ENCODE measurements at regions not wholly inside any gene's neighbourhood (a gene's known extent, or its start where the extent isn't known, plus 50 kb on each side); places are given as distances from the start of the nearest gene placed in this dataset.

DNA sequence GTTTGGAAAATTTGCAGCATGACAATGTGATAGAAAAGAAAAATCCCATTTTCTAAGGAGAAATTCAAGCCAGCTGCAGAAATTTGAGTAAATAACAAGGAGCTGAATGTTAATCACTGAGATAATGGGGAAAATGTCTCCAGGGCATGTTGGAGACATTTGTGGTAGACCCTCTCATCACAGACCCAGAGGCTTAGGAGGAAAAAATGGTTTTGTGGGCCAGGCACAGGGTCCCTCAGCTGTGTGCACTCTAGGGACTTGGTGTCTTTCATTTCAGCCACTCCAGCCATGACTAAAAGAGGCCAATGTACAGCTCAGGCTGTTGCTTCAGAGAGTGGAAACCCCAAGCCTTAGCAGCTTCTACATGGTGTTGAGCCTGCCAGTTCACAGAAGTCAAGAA lies 111.4 kb upstream of the SYT10 start:
- Histone ChIP-seq H3K4me1 (ENCODE audit: control insufficient read depth in 1 of 2, insufficient read depth in 2 of 2, low read length in 2 of 2) (no peaks in the 10 kb centered on the region), H3K79me2 (ENCODE audit: insufficient read depth, low read length) (no peaks in the 10 kb centered on the region), H3K4me3 (replicated peaks in 1 of 2; ENCODE audit: low read depth in 1 of 2, low read length in 2 of 2) (no peak overlapping the region), H2AFZ (ENCODE audit: low read depth, low read length, poor library complexity, severe bottlenecking) (no peak overlapping the region), H3K27me3 (ENCODE audit: insufficient read depth, low read length) (no peaks in the 10 kb centered on the region), H3K9me3 (ENCODE audit: control insufficient read depth in 1 of 2, insufficient read depth in 1 of 2, low read depth in 1 of 2, low read length in 2 of 2) (peaks cover 0 to 11% of the 10 kb centered on the region in 2 experiments; a peak in 2 of 4 replicates), H3K9ac (ENCODE audit: low read length) (no peak overlapping the region), H3K9me2 (ENCODE audit: insufficient read depth) (no peaks in the 10 kb centered on the region), H3K27ac (ENCODE audit: low read depth, low read length) (no peak overlapping the region), H3K36me3 (ENCODE audit: control insufficient read depth in 1 of 2, insufficient read depth in 2 of 2, low read length in 2 of 2) (no peaks in the 10 kb centered on the region), H4K20me1 (ENCODE audit: insufficient read depth) (no peaks in the 10 kb centered on the region), H3K4me2 (ENCODE audit: low read length) (no peak overlapping the region)
- BruUV-seq (replicated peaks), result no TSS peak
- RAD21 ChIA-PET (ENCODE audit: low non-redundant PET in 1 of 2, low total read pairs in 2 of 2, uncharacterized antibody in 2 of 2, unreplicated experiment in 2 of 2), result no interaction called here
- ATAC-seq, result no peak
- CTCF ChIA-PET, result no interaction called here
- DNase-seq (ENCODE audit: low read depth, low spot score), result no peak
- intact Hi-C loops (cut with micrococcal nuclease), result no loop called here
- POLR2A ChIA-PET, result no interaction called here
- TF ChIP-seq TCF7L2 (IDR thresholded peaks at IDR 0.05; ENCODE audit: borderline replicate concordance, extremely low read depth, insufficient read depth, insufficient read length), result no peak
- TF ChIP-seq POLR2AphosphoS5 (IDR thresholded peaks at IDR 0.05; ENCODE audit: low read depth, low read length), result no peak
- no peak for TF ChIP-seq ZNF274 (IDR thresholded peaks at IDR 0.05; ENCODE audit: low read depth, low read length)
- no peak for TF ChIP-seq CEBPB (IDR thresholded peaks at IDR 0.05; ENCODE audit: low read depth)
- TF ChIP-seq ELF1 (IDR thresholded peaks at IDR 0.05; ENCODE audit: borderline replicate concordance, low read depth), result no peak
- TF ChIP-seq ATF3 (IDR thresholded peaks at IDR 0.05), result no peak
- no peak for TF ChIP-seq REST (IDR thresholded peaks at IDR 0.05; ENCODE audit: low read depth)
- no peak for TF ChIP-seq SIN3A (IDR thresholded peaks at IDR 0.05; ENCODE audit: low read depth)
- no peak for TF ChIP-seq ZFX (IDR thresholded peaks at IDR 0.05)
- no peak for TF ChIP-seq EZH2 (IDR thresholded peaks at IDR 0.05)
- TF ChIP-seq EZH2phosphoT487 (IDR thresholded peaks at IDR 0.05; ENCODE audit: borderline replicate concordance), result no peak
- no peak for TF ChIP-seq JUND (IDR thresholded peaks at IDR 0.05)
- no peak for TF ChIP-seq FOSL1 (IDR thresholded peaks at IDR 0.05; ENCODE audit: low read depth)
- no peak for TF ChIP-seq YY1 (IDR thresholded peaks at IDR 0.05; ENCODE audit: extremely low read depth, insufficient replicate concordance, low read depth, low read length)
- TF ChIP-seq, protein P1, sequence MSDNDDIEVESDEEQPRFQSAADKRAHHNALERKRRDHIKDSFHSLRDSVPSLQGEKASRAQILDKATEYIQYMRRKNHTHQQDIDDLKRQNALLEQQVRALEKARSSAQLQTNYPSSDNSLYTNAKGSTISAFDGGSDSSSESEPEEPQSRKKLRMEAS (IDR thresholded peaks at IDR 0.05), result no peak
- TF ChIP-seq POLR2A (IDR thresholded peaks at IDR 0.05; ENCODE audit: borderline replicate concordance, extremely low read depth, insufficient read depth, insufficient read length), result no peak
- TF ChIP-seq SRF (IDR thresholded peaks at IDR 0.05; ENCODE audit: low read depth), result no peak
- no peak for TF ChIP-seq SP1 (IDR thresholded peaks at IDR 0.05; ENCODE audit: low read depth)
- no peak for TF ChIP-seq ZBTB33 (IDR thresholded peaks at IDR 0.05; ENCODE audit: extremely low read depth, insufficient replicate concordance, low read length)

Data from HCT116 (cell line).